GM12892 (cell line): ENCODE measurements at regions not wholly inside any gene's neighbourhood (a gene's known extent, or its start where the extent isn't known, plus 50 kb on each side); places are given as distances from the start of the nearest gene placed in this dataset.

ENCODE experiments used
- POLR2A ChIP-seq: IDR thresholded peaks from 2 replicates; pipeline ENCODE4 v1.6.1; 2011; ENCODE audit warnings: low read depth, low read length, control low read depth
- POLR2AphosphoS5 ChIP-seq: IDR thresholded peaks from 2 replicates; pipeline ENCODE4 v1.6.1; 2011; ENCODE audit warnings: low read depth, low read length, control low read depth
- TAF1 ChIP-seq: IDR thresholded peaks from 2 replicates; pipeline ENCODE4 v1.6.1; 2011; ENCODE audit warnings: low read depth, mild to moderate bottlenecking, control low read depth, low read length, borderline replicate concordance

- TF ChIP-seq POLR2AphosphoS5, result no peak
- TF ChIP-seq TAF1, result no peak
- no peak for TF ChIP-seq POLR2A
These were observed 229.8 kb downstream of the COL12A1 start for GRCh38 chr6:74976026-74976425.
